GM13976 (cell line): ENCODE measurements at regions not wholly inside any gene's neighbourhood (a gene's known extent, or its start where the extent isn't known, plus 50 kb on each side); places are given as distances from the start of the nearest gene placed in this dataset.

Source experiments
- DNase-seq: peaks from one replicate; pipeline ENCODE4 v3.0.0; 2012; ENCODE audit warnings: low spot score
- in situ Hi-C: fragments of 300-500 bp; cut with MboI; formaldehyde crosslinking; loops from one replicate; pipeline ENCODE4 v1.12.0; 2022; ENCODE audit warnings: low sequenced_read_pairs, mixed read lengths, inconsistent platforms; ENCODE audit not compliant: unreplicated experiment
- TF ChIP-seq, protein P1 (sequence below): IDR thresholded peaks from 2 replicates; pipeline ENCODE4 v1.5.1; 2012; ENCODE audit warnings: borderline replicate concordance, mild to moderate bottlenecking; ENCODE audit not compliant: insufficient read depth; ENCODE audit errors: extremely low read depth, missing control alignments, control extremely low read depth

DNA sequence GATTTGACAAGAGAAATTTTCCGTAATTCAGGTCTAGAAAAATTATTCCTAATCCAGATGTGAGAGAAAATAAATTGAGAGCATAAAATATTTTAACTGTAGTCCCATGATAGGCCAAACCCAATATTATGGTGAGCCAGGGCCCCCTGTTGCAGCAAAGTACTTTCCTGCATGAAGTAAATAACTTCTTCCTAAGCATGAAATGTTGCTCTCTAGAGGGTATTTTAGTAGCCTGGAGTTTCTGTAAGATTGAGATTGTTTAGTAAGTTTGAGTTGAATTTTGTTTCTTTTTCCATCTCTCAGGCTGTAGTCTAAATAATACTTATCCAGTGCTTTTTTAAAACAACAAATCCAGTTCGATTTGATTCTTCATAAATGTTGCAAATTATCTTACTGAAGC is 317.5 kb upstream of the MPDZ start:
- TF ChIP-seq, protein P1, sequence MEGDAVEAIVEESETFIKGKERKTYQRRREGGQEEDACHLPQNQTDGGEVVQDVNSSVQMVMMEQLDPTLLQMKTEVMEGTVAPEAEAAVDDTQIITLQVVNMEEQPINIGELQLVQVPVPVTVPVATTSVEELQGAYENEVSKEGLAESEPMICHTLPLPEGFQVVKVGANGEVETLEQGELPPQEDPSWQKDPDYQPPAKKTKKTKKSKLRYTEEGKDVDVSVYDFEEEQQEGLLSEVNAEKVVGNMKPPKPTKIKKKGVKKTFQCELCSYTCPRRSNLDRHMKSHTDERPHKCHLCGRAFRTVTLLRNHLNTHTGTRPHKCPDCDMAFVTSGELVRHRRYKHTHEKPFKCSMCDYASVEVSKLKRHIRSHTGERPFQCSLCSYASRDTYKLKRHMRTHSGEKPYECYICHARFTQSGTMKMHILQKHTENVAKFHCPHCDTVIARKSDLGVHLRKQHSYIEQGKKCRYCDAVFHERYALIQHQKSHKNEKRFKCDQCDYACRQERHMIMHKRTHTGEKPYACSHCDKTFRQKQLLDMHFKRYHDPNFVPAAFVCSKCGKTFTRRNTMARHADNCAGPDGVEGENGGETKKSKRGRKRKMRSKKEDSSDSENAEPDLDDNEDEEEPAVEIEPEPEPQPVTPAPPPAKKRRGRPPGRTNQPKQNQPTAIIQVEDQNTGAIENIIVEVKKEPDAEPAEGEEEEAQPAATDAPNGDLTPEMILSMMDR, result no peak
- no peak for DNase-seq
- in situ Hi-C loops, result no loop called here

DNA sequence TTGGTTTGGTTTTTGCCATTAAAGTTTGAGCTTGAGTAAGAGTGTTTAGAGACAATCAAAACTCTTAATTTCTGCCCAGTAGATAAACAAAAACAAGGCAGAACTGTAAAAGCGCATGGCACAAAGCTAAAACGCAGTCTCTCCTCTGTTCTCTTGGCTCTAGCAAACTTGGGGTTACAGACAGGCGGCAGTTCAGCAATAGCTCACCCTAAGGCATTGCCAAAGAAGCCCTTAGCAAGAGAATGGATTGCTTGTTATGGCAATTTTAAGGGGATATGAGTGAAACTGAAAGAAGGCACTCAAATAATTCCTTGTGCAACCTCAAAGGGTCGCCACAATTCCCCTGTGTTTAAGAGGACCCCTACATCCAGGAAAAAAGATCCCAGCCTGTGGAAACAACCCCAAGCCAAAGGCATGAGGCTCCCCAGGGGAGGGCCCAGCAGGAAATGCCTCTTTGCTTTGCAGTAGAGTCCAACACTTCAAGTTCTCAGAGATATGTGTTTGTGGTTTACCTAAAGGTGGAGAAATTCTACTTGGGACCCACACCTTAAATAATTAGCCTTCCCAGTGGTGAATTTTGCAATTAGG is 317.0 kb upstream of the MPDZ start:
- in situ Hi-C loops, result no loop called here
- DNase-seq, result no peak
- TF ChIP-seq, protein P1, result no peak

DNA sequence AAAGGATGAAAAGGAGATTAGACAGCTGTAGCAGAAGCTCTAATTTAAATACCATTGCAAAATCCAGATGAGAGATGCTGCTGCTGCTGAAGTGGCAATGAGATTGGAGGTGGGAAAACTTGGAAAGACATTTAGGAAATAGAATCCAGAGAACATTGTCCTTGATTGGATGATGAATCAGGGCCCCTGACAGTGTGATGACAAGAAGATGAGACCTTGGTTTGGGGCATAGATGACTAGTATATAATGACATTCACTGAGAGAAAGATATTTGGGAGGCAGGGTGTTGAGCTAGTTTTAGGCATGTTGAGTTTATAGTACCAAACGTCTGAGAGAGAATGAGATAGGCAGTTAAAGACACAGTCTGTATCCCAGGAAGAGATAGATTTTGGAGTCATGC is 311.5 kb upstream of the MPDZ start:
- TF ChIP-seq, protein P1, result no peak
- no peak for DNase-seq
- in situ Hi-C loops, result no loop called here

DNA sequence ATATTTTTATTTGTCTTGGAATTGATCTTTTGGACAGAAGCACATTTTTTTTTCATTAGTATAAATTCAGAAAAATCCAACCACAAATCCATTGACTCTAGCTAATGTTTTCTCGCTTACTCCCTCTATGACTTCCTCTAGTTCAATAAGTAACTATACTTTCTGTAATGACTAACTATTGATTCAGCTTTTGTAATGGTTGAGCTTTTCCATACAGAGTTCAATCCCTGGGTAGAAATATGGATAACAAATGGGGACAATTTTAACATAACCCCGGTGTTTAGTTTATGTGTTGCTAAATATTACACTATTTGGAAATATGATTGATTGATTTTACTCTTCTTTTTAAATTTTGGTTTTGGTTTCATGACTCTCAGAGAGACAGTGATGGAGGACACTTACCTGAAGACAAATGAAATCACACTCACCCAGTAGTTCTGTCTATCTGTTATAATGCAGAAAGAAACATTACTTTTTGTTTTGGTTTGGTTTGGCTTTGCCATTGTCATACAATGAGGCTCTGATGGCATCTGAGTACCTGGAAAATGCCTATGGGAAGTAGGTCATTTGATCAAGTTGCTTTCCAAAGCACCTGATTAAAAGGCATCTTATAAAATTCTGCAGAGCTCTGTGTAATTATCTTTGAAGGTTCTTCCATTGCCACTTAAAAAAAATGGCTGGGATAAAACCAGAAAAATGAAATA is 309.7 kb upstream of the MPDZ start:
- in situ Hi-C loops, result no loop called here
- TF ChIP-seq, protein P1, result no peak
- DNase-seq, result no peak

DNA sequence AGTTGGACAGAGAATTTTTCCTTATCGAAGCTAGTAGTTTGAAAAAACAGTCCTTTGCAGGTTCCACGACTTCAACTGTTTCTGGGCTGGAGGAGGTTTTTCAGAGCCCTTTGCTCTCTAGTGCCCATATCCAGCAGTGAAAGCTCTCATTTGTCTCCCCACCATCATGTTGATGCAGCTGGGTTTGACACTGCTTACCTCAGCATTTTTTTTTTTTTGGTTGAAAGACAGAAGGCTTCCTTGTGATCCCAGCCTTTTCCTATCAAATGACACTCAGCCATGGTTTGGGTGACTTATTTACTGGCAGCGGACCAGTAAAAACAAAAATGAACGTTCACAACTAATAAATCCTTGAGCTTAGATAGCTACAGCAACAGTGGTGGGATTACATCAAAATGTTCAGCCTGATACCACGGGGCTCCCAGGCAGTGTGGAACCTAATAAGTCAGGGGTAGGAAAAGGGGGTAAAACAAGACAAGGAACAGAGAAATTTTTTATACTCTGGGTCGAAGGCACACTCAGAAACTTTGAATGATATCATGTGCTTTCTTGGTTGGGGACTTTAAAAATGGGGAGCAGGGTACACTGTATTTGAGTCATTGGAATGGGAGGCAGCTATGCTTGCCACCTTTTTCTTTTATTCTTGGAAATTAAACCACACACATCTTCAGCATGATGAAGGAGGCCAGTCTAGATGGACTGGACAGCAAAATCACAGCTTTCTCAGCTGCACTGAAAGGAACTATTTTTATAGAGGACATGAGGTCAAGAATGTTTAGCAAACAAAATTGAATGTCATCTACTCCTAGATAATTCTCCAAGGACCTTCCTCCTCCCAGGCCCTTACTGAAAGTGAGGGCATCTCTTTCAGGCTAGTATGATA is 308.9 kb upstream of the MPDZ start:
- no peak for DNase-seq
- in situ Hi-C loops, result no loop called here
- TF ChIP-seq, protein P1, result no peak

DNA sequence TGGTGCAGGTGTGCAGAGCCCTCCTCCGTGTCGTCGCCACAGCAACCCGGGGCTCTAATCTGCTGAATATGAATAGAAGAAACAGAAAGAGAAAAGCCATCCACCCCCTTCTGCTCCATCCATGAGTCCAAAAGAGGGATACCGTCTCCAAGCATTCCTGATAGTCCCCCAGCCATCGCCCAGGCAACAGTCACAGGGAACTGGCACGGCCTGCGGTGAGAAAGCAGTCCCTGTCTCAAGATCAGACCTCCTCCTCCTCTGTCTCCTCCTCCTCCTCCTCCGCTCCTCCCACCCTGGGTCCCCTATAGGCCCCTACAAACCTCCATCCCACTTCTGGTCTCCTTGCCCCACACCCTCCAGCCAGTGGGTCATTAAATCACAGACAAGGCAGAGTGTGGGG is 308.1 kb upstream of the MPDZ start:
- no peak for DNase-seq

More for the DNA sequence above, 308.1 kb upstream of the MPDZ start:
- in situ Hi-C loops, result no loop called here
- TF ChIP-seq, protein P1, result no peak
